ENCODE measurements at regions not wholly inside any gene's neighbourhood (a gene's known extent, or its start where the extent isn't known, plus 50 kb on each side); places are given as distances from the start of the nearest gene placed in this dataset.
"Not testable (repeated sequence)": the region's sequence is repeated elsewhere in the genome, so short reads cannot be mapped to it uniquely, and the experiment has no call there.

DNA sequence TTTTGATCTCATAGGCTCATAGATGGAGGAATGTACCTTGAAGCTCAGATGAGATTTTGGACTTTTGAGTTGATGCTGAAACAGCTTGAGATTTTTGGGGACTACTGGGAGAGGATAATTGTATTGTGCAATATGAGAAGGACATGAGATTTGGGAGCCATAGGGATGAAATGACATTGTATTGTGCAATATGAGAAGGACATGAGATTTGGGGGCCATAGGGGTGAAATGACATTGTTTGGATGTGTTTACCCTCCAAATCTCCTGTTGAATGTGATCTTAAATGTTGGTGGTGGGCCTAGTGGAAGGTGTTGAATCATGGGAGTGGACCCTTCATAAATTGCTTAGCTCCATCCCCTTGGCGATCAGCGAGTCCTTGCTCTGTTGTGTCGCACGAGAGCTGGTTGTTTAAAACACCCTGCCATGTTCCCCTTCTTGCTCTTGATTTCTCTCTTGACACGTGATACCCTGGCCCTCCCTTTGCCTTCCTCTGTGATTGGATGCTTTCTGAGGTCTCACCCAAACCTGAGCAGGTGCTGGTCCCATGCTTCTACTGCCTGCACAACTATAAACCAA is 110.9 kb upstream of the TPTE start:
- not testable (repeated sequence) for DNase-seq

DNA sequence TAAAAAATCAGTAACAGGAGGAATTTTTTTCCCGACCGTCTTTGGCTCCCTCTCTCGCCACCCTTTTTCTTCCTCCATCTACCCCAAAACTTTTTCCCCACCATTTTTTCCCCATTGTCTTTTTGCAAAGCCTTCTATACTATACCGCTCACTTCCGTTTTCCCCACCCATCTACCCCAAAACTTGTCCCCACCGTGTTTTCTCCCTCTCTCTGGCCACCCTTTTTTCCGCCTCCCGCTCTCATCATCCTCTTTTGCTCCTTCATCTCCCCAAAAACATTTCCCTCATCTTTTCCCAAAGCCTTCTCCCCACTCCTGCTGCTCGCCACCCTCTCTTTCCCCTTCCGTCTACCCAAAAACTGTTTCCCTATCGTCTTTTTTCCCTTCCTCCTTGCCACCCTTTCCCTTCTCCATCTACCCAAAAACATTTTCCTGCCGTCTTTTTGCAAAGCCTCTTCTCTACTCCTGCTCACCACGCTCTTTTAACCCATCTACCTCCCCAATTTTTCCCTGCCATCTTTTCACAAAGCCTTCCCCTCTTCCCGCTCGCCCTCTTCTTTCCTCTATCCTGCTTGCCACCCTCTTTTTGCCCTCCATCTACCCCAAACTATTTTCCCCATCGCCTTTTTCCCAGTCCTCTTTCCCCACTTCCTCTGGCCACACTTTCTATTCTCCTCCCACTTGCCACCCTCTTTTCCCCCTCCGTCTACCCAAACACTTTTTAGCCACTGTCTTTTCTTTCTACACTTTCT is 109.4 kb upstream of the TPTE start:
- DNase-seq, result not testable (repeated sequence)

DNA sequence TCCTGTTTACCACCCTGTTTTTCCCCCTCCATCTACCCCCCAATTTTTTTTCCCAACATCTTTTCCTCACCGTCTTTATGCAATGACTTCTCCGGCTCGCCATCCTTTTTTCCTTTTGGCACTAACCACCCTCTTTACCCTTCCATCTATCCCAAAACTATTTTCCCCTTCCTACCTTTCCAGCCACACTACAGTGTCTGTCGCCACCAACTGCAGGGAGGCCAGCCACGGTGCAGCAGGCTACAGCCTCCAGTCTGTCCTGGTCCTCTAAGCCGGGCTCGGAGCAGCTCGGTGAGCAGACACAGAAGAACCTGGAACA is 108.5 kb upstream of the TPTE start:
- DNase-seq, result not testable (repeated sequence)

DNA sequence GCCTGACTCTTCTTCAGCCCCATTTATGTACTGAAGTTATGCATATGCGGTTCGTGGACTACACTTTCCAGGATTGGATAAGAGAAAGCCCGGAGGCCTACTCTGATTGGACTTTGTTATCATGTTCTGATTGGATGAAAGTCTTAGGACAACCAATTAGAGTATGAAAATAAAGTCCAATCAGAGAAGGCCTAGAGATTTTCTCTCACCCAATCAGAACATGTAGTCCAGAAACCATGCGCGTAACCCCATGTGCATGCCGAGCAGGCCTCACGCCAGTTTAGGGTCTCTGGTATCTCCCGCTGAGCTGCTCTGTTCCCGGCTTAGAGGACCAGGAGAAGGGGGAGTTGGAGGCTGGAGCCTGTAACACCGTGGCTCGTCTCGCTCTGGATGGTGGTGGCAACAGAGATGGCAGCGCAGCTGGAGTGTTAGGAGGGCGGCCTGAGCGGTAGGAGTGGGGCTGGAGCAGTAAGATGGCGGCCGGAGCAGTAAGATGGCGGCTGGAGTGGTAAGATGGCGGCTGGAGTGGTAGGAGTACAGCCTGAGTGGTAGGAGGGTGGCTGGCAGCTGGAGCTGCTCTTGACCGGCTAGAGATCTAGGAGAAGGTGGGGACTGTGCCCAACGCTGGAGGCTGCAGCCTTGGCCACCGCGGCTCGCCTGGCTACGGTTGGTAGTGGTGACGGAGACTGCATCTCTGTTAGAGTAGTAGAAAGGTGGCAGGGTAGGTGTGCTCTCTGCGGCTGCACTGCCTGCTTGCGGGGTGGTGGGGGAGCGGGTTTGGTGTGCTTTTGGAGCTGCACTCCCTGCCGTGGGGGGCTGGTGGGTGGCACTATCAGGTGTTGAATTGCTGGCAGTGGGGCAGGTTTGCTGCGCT is 107.9 kb upstream of the TPTE start:
- DNase-seq, result not testable (repeated sequence)

DNA sequence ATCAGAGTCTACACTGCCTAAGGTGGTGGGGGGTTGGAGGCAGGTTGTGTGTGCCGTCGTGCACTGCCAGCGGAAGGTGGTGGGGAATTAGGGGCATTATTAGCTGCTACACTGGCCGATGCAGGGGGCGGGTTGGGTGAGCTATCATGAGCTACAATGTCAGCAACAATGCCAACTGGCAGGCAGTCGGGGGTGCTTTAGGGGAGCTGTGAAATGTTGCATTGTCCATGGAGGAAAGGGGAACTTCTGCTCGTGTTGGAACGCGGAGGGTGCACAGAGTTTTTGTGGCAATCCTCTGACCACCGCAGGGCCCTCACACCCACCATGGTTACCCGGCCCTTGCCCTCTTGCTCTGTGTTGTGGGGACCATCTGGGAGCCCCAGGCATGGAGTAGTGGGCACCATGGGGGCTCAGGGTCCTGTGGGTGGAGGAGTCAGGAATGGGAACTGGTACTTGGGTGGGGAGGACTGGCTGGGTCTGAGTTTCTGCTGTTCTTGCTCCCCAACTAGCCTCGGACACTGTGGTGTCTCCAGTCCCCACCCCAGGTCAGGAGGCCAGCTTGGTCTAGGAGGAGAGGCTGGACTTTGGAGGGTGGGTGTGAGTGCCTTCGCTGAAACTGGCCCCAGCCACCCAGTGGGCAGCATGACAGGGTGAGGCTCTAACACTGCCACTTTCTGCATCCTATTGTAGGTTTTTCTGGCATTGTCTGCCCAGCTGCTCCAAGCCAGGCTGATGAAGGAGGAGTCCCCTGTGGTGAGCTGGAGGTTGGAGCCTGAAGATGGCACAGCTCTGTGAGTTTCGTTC is 107.1 kb upstream of the TPTE start:
- not testable (repeated sequence) for DNase-seq

DNA sequence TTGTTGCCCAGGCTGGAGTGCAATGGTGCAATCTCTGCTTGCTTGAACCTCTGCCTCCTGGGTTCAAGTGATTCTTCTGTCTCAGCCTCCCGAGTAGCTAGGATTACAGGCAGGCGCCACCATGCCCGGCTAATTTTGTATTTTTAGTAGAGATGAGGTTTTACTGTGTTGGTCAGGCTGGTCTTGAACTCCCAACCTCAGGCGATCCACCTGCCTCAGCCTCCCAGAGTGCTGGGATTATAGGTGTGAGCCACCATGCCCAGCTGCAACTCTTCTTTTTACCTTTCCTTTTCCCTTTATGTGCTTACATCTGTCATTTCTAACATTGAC is 106.5 kb upstream of the TPTE start:
- DNase-seq, result not testable (repeated sequence)

DNA sequence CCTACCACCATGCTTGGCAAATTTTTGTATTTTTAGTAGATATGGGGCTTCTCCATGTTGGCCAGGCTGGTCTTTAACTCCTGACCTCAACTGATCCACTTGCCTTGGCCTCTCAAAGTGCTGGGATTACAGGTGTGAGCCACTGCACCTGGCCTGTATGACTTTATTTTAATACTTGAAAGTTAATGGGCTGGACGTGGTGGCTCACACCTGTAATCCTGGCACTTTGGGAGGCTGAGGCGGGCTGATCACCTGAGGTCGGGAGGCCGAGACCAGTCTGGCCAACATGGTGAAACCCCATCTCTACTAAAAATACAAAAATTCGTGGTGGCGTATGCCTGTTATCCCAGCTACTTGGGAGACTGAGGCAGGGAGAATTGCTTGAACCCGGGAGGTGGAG is 105.9 kb upstream of the TPTE start:
- not testable (repeated sequence) for DNase-seq

DNA sequence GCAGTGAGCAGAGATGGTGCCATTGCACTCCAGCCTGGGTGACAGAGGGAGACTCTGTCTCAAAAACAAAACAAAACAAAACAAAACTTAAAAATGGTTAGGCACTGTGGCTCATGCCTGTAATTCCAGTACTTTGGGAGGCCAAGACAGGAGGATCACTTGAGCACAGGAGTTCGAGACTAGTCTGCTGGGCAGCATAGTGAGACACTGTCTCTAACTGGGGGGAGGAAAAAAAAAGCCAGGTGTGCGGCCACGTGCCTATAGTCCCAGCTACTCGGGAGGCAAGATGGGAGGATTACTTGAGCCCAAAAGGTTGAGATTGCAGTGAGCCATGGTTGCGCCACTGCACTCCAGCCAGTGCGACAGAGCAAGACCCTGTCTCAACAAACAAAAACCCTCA is 105.5 kb upstream of the TPTE start:
- DNase-seq, result not testable (repeated sequence)

DNA sequence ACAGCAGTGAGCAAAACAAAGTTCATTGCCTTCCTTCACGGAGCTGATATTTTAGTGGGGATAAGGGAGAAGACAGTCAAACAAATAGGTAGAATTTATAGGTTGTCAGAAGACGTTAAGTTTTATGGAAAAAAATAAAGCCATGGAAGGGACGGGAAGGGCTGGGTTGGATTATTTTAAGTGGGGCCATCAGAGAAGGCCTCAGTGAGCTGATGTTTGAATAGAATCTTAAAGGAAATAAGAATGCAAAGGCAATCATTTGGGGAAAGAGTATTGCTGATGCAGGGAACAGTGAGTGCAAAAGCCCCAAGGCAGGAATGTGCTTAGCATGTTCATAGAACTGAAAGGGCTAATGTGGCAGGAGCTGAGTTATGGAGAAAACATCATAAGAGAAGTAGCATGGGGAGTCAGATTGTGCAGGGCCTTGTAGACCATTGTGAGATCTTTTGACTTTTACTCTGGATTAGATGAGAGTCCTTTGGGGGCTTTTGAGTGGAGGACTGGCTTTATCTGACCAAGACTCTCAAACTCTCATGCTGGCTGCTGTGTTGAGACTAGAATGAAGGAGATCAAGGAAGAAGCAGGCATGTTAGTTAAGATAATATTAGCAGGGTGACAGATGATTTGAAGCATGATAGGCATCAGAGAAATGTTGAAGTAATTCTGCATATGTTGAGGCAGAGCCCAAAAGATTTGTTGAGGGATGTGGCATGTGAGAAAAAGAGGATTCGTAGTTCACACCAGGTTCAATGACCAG is 104.5 kb upstream of the TPTE start:
- not testable (repeated sequence) for DNase-seq

DNA sequence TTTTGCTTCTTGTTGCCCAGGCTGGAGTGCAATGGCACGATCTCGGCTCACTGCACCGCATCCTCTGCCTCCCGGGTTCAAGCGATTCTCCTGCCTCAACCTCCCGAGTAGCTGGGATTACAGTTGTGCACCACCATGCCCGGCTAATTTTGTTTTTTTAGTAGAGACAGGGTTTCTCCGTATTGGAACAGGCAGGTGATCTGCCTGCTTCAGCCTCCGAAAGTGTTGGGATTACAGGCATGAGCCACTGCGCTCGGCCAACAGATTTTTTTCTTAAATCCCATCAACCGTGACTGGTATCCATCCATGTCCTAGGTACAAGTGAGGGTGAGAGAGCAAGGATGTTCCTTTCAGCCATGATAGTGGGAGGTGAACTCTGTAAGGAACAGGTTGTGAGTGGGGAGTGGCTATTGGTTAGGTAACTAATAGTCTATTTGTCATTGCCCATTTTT is 103.8 kb upstream of the TPTE start:
- not testable (repeated sequence) for DNase-seq

DNA sequence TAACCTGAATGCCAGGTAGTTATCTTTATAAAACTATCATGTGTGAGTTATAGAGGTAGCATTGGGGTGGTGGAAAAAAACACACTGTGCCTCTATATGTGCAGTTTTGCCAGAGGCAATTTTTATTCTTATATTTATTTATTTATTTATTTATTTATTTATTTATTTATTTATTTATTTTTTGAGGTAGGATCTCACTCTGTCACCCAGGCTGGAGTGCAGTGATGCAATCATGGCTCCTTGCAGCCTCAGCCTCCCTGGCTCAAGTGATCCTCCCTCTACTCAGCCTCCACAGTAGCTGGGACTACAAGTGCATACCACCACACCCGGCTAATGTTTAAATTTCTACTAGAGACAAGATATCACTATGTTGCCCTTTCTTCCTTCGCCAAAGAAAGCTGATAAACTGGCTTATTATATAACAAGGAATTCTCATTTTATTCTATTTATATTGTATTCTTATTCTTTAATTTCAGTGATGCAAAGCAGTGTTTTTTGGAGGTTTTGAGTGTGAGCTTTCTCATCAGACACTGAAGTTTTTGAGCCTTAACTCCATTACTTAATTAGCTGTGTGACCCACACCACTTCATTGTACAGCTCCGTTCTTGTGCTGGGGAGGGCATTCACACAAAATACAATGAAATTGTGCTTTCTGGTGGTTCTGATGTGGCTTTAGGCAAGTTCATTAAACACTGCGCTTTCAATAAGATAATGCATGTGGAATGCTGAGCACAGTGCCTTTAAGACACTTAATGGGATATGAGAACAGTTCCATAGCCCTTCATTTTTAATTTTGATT is 102.9 kb upstream of the TPTE start:
- DNase-seq, result not testable (repeated sequence)

DNA sequence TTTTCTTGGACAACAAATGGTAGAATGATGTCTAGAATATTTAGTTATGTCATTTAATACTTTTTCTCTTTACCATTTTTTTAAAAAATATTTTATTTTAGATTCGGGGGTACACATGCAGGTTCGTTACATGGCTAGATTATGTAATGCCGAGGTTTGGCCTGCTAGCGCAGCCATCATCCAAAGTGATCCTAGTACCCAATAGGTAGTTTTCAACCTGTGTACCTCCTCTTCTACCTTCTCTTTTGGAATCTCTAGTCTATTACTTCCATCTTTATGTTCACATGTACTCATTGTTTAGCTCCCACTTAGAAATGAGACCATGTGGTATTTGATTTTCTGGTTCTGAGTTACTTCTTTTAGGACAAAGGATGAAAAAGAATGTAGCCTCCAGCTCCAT is 100.2 kb upstream of the TPTE start:
- not testable (repeated sequence) for DNase-seq

DNA sequence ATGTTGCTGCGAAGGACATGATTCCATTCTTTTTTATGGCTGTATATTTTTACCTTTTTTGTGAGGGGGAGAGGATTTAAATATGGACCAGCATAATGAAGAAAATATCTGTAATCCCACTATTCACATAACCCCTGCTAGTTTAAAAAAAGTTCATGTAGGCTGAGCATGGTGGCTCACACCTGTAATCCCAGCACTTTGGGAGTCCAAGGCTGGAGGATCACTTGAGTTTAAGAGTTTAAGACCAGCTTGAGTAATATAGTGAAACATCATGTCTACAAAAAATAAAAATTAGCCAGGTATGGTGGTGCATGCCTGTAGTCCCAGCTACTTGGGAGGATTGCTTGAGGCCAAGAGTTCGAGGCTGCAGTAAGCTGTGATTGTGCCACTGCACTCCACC is 99.8 kb upstream of the TPTE start:
- DNase-seq, result not testable (repeated sequence)

DNA sequence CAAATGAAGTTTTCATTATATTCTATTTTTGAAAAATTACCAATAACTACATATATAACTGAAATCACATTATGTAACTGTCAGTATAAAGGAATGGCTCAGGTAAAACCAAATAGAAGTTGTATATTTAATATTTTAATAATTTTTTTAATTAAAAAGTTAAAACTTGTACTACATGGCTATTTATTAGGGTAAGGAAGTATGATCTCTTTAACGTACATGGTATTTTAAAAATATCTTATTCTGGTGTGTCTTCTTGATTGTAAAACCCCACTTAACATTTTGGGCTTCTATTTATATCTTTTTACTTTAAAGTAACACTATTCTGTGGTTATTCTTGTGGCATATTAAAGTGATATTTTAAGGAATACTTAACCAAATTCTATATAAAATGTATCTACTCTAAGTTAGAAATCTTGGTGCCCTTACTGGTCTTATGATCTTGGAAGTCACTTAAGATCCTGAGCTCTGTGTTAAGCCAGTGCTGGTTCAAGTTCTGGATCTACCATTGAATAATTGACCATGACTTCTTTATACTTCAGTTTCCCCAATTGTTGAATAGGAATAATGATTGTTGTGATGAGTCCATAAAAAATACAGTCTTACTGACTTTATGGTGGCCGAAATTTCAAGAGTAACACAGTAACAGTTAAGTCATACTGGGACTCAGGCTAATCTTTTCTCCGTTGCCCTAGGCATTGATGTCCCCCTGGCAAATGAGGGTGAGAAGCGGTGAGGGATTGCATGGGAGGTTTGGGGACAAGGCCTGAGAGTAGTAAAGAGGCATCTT is 97.1 kb upstream of the TPTE start:
- not testable (repeated sequence) for DNase-seq

DNA sequence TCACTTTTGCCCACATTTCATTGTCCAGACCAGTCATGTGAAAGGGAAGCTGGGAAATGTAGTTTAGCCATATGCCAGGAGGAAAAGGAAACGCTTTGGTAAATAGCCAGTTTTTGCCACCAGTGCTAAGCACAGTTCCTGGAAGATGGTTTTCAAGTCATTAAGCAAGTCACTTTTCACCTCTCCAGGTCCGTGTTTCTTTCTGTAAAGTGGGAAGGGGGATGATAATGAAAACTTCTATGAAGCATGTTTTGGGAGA is 96.6 kb upstream of the TPTE start:
- DNase-seq, result not testable (repeated sequence)

DNA sequence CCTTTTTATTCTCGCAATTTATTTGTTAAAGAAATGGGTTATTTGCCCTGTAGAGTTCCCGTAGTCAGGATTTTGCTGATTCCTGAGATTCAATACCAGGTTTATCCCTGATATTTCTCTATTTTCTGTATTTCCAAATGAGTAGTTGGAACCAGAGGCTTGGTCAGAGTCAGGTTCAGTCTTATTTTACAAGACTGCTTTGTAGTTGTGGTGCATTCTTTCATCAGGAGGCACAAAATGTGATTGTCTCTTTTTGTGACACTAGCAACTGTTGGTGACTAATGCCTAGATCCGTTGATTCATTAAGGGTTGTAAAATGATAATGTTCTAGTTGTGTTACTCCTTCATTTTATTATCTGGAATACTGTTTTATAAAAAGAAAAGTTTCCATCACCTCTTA is 95.5 kb upstream of the TPTE start:
- DNase-seq, result no peak

DNA sequence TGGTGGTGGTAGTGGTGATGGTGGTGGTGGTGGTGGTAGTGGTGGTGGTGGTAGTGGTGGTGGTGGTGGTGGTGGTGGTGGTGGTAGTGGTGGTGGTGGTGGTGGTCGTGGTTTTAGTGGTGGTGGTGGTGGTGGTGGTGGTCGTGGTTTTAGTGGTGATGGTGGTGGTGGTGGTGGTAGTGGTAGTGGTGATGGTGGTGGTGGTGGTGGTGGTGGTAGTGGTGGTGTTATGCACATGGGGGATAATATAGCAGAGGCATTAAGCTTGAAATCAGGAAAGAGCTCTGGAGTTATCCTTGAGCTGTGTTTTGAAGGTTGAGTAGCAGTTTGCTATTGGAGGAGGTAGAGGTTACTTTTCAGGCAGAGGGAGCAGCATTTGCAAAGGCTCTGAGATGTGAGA is 94.6 kb upstream of the TPTE start:
- DNase-seq, result not testable (repeated sequence)

DNA sequence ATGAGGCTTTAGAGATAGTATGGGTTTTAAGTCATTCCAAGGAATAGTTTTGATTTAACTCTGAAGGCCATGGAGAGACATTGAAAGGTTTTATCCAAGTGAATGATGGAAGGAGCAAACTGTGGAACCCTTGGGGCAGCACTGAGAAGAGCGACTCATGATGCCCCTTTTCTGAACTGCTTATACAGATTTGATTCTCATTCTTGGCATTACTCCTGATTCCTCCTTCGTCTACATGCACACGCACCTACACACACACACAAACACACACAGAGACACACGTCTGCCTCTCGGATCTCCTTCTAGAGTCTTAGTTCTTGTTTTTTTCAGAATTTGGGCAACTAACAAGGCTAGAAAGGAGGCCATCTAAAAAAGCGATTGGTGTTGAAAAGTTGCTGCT is 94.1 kb upstream of the TPTE start:
- DNase-seq, result not testable (repeated sequence)

DNA sequence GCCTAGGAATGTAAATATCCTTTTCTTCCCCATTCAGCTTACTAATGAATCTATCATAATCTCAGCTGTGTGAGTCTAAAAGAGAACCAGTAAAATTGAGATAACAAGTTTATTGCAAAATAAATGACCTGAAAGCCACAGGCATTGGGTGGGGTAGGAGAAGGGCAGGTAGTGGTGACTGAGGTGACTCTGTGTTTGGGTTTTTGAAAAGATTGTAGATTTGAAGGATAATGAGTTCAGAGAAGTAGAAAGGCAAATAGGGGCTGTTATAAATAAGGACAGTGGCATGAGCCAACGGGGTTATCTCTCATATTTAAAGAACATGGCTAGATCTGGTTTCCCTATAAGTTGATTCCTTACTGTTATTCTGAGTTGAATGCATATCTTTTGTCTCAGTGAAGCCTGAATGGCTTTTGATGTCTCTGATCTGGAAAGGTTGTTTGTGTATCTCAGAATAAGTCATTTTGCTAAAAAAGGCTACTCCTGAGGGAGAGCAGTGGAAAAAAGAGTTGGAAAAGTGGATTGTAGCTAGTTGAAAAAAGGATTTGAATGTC is 92.3 kb upstream of the TPTE start:
- DNase-seq, result not testable (repeated sequence)

DNA sequence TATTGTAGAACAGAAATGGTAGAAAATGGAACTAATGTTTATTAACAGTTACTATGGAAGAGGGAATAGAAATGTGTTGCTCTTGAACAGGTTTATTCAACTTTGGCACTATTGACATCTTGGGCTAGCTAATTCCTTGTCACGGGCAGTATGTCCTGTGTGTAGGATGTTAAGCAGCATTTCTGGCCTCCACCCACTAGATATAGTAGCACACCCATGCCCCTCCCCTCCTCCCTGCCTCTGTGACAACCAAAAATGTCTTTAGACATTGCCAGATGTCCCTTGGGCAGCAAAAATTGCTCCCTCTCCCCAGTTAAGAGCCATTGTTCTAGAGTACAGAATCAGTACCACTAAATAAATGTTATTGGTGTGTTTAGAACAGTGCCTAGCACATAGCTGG is 91.4 kb upstream of the TPTE start:
- no peak for DNase-seq

Data from fibroblast of skin of scalp (primary cell).